ENCODE measurements at regions not wholly inside any gene's neighbourhood (a gene's known extent, or its start where the extent isn't known, plus 50 kb on each side); places are given as distances from the start of the nearest gene placed in this dataset.

DNA sequence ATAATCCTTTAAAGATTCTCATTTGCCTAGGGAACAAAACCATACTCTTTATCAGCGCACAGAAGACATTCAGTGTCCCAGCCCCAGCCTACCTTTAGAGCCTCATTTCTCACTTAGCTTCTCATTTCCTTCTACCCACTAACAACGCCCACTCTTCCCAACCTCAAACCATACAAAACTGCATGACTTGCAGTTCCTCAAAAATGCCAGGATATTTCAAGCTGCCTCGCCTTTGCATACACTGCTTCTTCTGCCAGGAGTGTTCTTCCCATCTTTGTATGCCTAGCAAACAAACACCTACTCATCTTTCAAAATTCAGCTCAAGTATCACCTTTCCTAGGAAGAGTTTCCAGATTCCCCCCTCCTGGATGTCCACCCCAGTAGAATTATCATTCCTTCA lies 129.9 kb upstream of the ADGRL3 start:
- no peak for DNase-seq

DNA sequence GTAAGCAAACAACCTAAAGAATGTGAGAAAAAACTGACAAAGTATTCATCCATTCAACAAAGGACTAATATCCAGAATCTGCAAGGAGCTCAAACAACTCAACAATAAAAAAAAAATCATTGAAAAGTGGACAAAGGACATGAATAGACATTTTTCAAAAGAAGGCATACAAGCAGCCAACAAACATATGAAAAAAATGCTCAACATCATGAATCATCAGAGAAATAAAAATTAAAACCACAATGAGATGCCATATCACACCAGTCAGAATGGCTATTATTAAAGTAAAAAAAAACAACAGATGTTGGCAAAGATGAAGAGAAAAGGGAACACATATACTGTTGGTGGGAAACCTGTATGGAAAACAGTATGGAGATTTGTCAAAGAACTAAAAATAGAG lies 120.7 kb upstream of the ADGRL3 start:
- DNase-seq: no peak

DNA sequence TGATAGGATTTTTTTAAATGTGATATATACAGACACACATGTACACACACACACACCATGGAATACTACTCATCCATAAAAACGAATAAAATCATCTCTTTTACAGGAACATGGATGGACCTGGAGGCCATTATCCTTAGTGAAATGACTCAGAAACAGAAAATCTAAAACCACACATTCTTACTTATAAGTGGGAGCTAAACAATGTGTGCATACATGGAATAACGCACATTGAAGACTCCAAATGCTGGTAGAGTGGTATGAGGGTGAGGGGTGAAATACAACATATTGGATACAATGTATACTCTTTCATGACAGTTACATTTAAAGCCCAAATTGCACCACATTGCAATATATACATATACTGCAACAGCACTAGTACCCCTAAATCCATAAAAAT lies 120.2 kb upstream of the ADGRL3 start:
- DNase-seq: no peak

DNA sequence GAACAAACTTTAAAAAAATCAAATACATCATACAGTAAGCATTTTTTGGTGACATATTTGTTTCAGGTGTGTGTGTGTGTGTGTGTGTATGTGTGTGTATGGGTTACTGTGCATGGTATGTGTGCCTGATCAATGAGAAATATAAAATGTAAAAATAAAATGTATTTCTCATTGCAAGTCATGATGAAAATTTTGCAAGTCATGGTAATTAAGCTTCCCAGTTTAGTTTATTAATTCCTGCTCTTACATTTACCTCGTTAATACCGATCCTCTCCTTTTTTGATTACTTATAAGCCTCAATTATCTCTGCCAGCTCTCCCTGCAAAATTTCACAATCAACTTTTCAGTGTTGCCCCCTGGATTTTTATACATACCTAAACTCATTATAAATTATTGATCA lies 114.6 kb upstream of the ADGRL3 start:
- no peak for DNase-seq

DNA sequence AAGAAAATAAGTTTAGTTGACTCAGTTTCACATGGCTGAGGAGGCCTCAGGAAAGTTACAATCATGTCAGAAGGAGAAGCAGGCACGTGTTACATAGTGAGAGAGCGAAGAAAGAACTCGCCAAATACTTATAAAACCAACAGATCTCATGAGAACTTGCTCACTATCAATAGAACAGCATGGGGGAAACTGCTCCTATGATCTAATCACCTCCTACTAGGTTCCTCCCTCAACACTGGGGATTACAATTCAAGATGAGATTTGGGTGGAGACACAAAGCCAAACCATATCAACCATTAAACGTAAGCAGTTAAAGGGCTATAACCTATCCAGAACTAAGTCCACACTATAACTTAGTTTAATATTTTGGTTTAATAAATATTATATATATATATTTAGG lies 113.8 kb upstream of the ADGRL3 start:
- no peak for DNase-seq

DNA sequence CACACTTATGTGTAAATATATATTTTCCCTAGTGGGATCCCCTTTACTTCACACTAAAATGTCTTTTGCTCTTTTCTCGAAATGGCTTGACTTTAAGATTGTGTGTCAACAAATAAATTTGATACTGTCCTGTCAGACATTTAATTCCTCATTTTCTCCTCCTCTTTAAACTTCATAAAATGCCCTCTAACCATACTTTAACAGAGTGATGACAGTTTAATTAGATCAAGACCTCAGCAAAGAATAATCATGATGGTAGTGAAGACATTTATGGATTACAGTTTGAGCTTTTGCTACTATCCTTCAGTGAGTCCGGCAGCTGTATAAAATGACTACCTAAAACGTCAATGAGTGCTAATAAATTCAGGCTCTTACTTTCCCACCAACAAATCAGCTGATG lies 113.1 kb upstream of the ADGRL3 start:
- no peak for DNase-seq

DNA sequence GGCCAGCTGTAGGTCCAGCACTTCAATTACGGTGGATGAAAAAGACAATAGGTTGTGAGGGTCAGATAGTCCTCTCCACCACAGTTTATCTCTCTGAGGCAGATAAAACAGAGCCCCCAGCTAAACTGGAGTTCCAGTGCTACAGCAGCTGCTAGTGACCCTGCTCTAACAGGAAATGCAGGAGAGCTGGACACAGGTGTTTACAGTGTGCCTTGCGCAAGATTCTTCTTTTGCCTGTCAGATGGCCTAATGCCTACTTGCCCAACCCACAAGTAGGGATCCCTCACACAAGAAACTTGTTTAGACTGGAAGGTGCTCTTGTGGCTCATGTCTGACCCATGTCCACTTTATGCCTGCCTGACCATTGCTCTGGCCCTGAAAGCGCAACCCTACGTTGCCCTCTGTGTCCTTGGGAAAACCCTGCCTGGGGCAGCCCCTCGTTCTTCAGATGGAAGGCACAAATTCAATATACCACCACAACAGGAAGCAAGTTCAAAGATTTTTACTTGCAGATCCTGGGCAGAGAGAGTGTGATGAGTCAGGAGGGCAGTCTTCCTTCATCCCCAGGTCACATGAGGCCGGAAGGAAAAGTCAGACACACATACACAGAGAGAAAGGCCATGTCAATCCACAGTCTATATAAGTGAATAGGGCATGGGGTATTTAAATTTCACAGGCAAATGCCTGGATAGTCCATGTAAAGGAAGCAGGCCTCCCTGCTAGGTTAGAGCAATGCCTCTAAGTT lies 105.1 kb upstream of the ADGRL3 start:
- no peak for DNase-seq

DNA sequence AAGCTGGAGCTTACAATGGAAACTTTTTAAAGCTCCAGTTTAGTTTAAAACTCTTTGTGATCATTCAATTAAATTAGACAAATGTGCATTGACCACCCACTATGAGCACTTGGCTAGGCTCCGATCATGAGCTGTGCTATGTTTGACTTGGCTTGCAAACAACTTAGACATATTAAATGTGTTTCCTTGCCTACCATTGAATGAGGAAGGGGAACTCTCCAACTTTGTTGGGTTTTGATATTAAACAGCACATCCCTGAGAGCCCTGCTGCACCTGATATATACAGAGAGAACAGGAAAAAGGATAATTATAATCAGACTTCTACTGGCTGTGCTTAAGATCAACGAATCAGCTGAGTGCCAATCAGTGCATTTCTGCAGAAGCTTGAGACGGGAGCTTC lies 71.4 kb upstream of the ADGRL3 start:
- DNase-seq: no peak

DNA sequence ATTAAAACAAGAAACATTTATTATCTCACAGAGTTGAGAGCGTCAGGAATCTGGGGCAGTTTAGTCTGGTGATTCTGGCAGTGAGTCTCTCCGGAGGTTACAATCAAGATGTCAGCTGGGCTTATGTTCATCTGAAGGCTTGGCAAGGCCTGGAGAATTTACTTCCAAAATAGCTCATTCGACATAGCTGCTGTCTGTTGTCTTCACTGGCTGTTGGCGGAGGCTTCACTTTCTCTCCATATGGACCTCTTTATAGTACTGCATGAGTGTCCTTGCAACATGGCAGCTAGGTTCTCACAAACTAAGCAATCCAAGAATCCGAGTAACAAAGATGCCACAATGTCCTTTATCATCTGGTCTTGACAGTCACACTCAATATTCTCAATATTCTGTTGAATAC lies 70.2 kb upstream of the ADGRL3 start:
- DNase-seq: no peak

DNA sequence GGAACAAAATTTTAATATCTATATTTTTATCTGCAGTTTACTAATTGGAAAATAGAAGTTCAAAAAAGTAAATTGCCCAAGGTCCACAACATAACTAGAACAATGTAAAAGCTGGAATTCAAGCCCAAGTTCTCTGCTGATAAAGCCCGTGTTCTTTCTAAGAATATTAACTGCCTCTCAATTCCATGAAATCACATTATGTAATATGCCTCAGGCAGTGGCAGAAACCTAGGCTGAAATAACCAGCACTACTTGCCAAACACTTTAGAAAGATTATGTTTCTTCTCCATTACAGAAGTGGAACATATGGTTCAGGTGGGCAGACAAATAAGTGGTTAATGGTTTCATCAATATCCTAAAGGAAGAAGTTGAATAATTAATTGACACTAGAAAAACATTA lies 56.7 kb upstream of the ADGRL3 start:
- no peak for DNase-seq

DNA sequence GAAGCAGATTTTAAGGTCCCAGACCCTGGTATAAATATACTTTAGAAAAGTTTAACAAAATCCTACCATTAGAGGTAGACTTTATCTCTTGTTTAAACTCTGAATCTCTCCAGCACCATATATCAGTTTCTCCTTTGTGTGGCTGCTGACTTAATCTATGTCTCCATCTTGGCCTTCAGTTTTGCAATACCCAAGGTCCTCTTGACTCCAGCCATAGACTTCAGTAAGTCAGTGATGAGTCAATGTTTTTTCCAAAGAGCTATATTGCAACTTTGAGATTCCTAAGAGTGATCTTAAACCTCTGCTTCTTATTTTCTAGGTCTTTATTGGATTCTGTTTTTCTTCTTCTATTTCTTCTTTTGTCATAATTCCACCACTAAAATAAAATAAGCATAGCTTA lies 50.8 kb upstream of the ADGRL3 start:
- DNase-seq: no peak
